Stimulated activated CD8-positive, alpha-beta memory T cell treated with anti-CD3 and anti-CD28 coated beads, Interleukin-7, amount 100 ng/mL, for 48 hours (primary cell): ENCODE measurements at regions not wholly inside any gene's neighbourhood (a gene's known extent, or its start where the extent isn't known, plus 50 kb on each side); places are given as distances from the start of the nearest gene placed in this dataset.

ENCODE experiments used
- DNase-seq, 2 donors: peaks; one replicate each; pipeline ENCODE4 v3.0.0-alpha.2; 2020; ENCODE audit warnings: low read depth in 1 of 2; ENCODE audit errors: extremely low read depth in 1 of 2

- DNase-seq: no peak
Observed at GRCh38 chr9:71383308-71383940, 262.0 kb upstream of the TRPM3 start.

GRCh38 chr9:71368157-71368556 is 246.7 kb upstream of the TRPM3 start:
- no peak for DNase-seq

- no peak for DNase-seq
Observed at GRCh38 chr9:71364186-71364955, 242.9 kb upstream of the TRPM3 start.

- DNase-seq: no peak
Observed at GRCh38 chr9:71363286-71363961, 242.0 kb upstream of the TRPM3 start.

GRCh38 chr9:71361357-71361756 is 239.9 kb upstream of the TRPM3 start:
- DNase-seq: no peak

GRCh38 chr9:71357346-71357745 is 235.9 kb upstream of the TRPM3 start:
- no peak for DNase-seq

- DNase-seq: no peak
Observed at GRCh38 chr9:71355884-71356283, 234.5 kb upstream of the TRPM3 start.

GRCh38 chr9:71353720-71354119 is 232.3 kb upstream of the TRPM3 start:
- no peak for DNase-seq

GRCh38 chr9:71352837-71353236 is 231.4 kb upstream of the TRPM3 start:
- DNase-seq: no peak

GRCh38 chr9:71349218-71349617 is 227.8 kb upstream of the TRPM3 start:
- no peak for DNase-seq

- no peak for DNase-seq
Observed at GRCh38 chr9:71333321-71333720, 211.9 kb upstream of the TRPM3 start.

- DNase-seq: no peak
Observed at GRCh38 chr9:71331603-71332002, 210.2 kb upstream of the TRPM3 start.

GRCh38 chr9:71329873-71330272 is 208.5 kb upstream of the TRPM3 start:
- no peak for DNase-seq

- DNase-seq: no peak
Observed at GRCh38 chr9:71326360-71326759, 204.9 kb upstream of the TRPM3 start.

- DNase-seq: no peak
Observed at GRCh38 chr9:71323357-71323756, 201.9 kb upstream of the TRPM3 start.

- no peak for DNase-seq
Observed at GRCh38 chr9:71322311-71322710, 200.9 kb upstream of the TRPM3 start.

GRCh38 chr9:71308454-71308853 is 187.0 kb upstream of the TRPM3 start:
- DNase-seq: no peak

GRCh38 chr9:71306134-71306533 is 184.7 kb upstream of the TRPM3 start:
- DNase-seq: no peak

GRCh38 chr9:71303351-71303750 is 181.9 kb upstream of the TRPM3 start:
- DNase-seq: no peak

- no peak for DNase-seq
Observed at GRCh38 chr9:71302776-71303175, 181.4 kb upstream of the TRPM3 start.

GRCh38 chr9:71295928-71296327 is 174.5 kb upstream of the TRPM3 start:
- DNase-seq: no peak

- no peak for DNase-seq
Observed at GRCh38 chr9:71286146-71286545, 164.7 kb upstream of the TRPM3 start.
